ENCODE measurements at regions not wholly inside any gene's neighbourhood (a gene's known extent, or its start where the extent isn't known, plus 50 kb on each side); places are given as distances from the start of the nearest gene placed in this dataset.

DNA sequence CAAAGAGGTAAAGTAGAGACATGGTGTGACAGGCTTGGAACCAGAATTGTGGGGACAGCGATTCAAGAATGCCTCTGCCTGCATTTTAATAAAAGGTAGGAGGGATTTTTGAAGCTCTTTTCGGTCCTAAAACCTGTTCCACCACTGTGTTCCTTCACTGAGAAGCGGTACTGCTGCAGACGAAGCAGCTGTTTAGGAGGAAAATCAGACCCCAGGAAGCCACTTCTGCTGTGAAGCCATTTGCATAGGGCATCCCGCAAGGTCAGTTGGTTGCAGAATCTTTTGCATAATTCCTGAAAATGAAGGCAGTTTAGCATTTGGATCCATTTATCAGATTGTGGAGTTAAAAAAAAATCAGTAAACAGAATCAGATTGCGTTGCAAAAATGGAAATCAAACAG is 183.3 kb upstream of the PRKCQ start:
- TF ChIP-seq TARDBP (IDR thresholded peaks at IDR 0.05) (no peak), FOXK2 (IDR thresholded peaks at IDR 0.05) (no peak), SP1 (IDR thresholded peaks at IDR 0.05) (no peak)

Data from HEK293T (cell line).